Naive B cell (primary cell): ENCODE measurements at regions not wholly inside any gene's neighbourhood (a gene's known extent, or its start where the extent isn't known, plus 50 kb on each side); places are given as distances from the start of the nearest gene placed in this dataset.
"Not testable (repeated sequence)": the region's sequence is repeated elsewhere in the genome, so short reads cannot be mapped to it uniquely, and the experiment has no call there.

Experiments used
- ATAC-seq, 2 donors: fragments of 150-1000 bp; cut with Tn5 transposase; 2 replicates each; pipeline ENCODE4 v1.10.0; 2021; ENCODE audit warnings: low read depth in 2 of 2, mild to moderate bottlenecking in 2 of 2, moderate library complexity in 2 of 2
- DNase-seq: peaks from one replicate; pipeline ENCODE4 v3.0.0; 2022
- H3K27ac Mint-ChIP-seq, 6 donors: one replicate each; pipeline ENCODE4 v1.8.0; 2020 to 2022; ENCODE audit warnings: mild to moderate bottlenecking in 6 of 6, mixed read lengths in 6 of 6, moderate library complexity in 5 of 6, inconsistent platforms in 2 of 6
- H3K27me3 Mint-ChIP-seq, 3 donors: one replicate each; pipeline ENCODE4 v1.8.0; 2021 to 2022; ENCODE audit warnings: mixed read lengths in 3 of 3, mild to moderate bottlenecking in 1 of 3
- H3K36me3 Mint-ChIP-seq, 2 donors: one replicate each; pipeline ENCODE4 v1.8.0; 2020 to 2022; ENCODE audit warnings: mixed read lengths in 2 of 2, inconsistent platforms in 1 of 2, mild to moderate bottlenecking in 1 of 2
- H3K4me1 Mint-ChIP-seq, 3 donors: one replicate each; pipeline ENCODE4 v1.8.0; 2020 to 2022; ENCODE audit warnings: mixed read lengths in 3 of 3, inconsistent platforms in 1 of 3, mild to moderate bottlenecking in 1 of 3, moderate library complexity in 1 of 3
- H3K4me3 Mint-ChIP-seq, 8 donors: one replicate each; pipeline ENCODE4 v1.8.0; 2020 to 2022; ENCODE audit warnings: mild to moderate bottlenecking in 8 of 8, mixed read lengths in 8 of 8, moderate library complexity in 8 of 8, inconsistent platforms in 2 of 8
- H3K9me3 Mint-ChIP-seq, 7 donors: one replicate each; pipeline ENCODE4 v1.8.0; 2020 to 2022; ENCODE audit warnings: mixed read lengths in 7 of 7, mild to moderate bottlenecking in 5 of 7, inconsistent platforms in 2 of 7, moderate library complexity in 1 of 7

- Mint-ChIP-seq H3K9me3 (peaks cover 0 to 20% (median 13%) of the 10 kb centered on the region in 7 donors), H3K4me3 (peak overlapping the region in 1 of 8 donors; percentile 2), H3K36me3 (no peaks in the 10 kb centered on the region), H3K4me1 (peaks cover 5 to 34% (median 15%) of the 10 kb centered on the region in 3 donors), H3K27ac (peak overlapping the region in 2 of 6 donors; percentile 38 to 39), H3K27me3 (no peaks in the 10 kb centered on the region)
- DNase-seq (no peak), ATAC-seq (no peak)
These were observed 72.4 kb upstream of the ZMYND8 start for GRCh38 chr20:47428851-47429336.

DNA sequence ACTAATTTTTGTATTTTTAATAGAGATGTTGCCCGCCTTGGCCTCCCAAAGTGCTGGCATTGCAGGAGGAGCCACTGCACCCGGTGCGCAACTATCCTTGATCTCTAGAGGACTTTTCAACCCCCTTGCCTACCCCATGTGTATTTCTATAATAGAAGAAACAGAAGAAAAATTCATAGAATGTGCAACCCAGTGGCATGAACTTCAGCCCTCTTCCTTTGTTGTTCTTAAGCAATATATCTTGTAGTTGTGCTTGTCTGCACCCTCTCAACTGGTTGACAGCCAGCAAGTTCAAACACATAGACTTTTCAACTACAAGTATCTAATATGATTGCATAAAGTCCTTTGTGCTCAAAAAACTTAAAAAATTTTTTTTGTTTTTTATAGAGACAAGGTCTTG, 72.3 kb upstream of the NCOA3 start:
- no peaks in the 10 kb centered on the region for H3K36me3 Mint-ChIP-seq
- H3K27ac Mint-ChIP-seq, result no peak overlapping the region
- ATAC-seq (no peak), DNase-seq (no peak)
- H3K4me1 Mint-ChIP-seq, result peaks cover 5 to 34% (median 15%) of the 10 kb centered on the region in 3 donors
- H3K4me3 Mint-ChIP-seq, result no peak overlapping the region
- H3K9me3 Mint-ChIP-seq, result peaks cover 0 to 20% (median 13%) of the 10 kb centered on the region in 7 donors
- H3K27me3 Mint-ChIP-seq, result no peaks in the 10 kb centered on the region

DNA sequence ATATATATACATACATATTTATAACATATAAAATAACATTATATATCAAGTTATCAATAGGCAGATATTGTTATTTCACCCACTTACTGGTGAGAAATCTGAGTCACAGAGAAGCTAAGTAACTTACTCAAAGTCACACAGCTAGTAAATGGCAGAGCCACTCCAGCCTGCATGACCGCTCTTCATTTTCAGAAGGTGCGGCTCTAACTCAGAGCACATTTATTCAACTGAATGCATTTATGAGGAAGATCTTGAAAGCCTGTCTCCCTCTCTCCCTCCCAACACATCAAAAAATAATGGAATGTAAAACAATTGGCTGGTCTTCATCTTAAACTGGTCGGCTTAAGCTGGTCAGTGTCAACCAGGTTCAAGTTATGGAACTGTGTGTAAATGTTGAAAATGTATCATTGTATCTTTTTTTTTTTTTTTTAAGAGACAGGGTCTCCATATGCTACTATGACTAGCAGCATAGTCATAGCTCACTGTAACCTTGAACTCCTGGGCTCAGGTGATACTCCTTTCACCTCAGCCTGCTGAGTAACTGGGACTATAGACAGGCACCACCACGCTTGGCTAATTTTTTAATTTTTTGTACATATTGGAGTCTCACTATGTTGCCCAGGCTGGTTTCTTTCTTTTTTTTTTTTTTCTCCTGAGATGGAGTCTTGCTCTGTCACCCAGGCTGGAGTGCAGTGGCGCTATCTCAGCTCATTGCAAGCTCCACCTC, 70.7 kb upstream of the NCOA3 start:
- Mint-ChIP-seq H3K4me3 (peak overlapping the region in 1 of 8 donors; percentile 61), H3K27ac (peak overlapping the region in 3 of 6 donors; percentile 3 to 44 (median 27)), H3K36me3 (no peaks in the 10 kb centered on the region), H3K9me3 (peaks cover 0 to 20% (median 13%) of the 10 kb centered on the region in 7 donors), H3K4me1 (peaks cover 5 to 37% (median 15%) of the 10 kb centered on the region in 3 donors), H3K27me3 (no peaks in the 10 kb centered on the region)
- DNase-seq, result no peak
- ATAC-seq, result no peak

DNA sequence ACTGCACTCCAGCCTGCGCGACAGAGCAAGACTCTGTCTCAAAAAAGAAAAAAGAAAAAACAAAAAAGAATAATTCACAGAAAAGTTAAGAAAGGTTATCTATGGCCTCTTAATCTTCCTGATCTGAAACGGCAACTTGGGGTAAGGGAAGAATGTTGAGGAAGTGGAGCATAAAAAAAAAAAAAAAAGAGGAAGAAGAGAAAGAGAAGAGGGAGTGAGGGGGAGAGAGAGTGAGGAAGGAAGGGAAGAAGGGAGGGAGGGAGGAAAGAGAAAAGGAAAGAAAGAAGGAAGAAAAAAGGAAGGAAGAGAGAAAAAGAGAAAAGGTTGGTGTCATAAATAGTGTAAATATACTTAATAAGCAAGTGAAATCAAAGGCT, 68.9 kb upstream of the NCOA3 start:
- Mint-ChIP-seq H3K4me3 (peak overlapping the region in 3 of 8 donors; percentile 5 to 60 (median 48)), H3K27ac (peak overlapping the region in 4 of 6 donors; percentile 11 to 89 (median 38))

DNA sequence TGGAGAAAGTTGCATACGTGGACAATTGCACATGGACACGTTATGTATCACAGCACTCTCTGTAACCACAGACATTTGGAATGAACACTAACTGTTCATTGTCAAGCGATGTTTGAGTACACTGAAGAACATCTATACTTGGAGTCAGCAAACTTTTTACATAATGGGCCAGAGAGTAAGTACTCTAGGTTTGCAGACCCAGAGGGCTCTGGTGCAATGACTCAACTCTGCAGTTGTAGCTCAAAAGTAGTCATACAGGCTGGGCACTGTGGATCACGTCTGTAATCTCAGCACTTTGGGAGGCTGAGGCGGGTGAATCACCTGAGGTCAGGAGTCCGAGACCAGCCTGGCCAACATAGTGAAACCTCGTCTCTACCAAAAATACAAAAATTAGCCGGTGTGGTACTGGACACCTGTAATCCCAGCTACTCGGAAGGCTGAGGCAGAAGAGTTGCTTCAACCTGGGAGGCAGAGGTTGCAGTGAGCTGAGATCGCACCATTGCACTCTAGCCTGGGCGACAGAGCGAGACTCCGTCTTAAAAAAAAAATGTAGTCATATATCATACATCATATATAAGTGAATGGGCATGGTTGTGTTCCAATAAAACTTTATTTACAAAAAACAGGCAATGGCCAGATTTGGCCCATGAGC, 67.4 kb upstream of the NCOA3 start:
- H3K27me3 Mint-ChIP-seq, H3K4me3 Mint-ChIP-seq, DNase-seq, H3K36me3 Mint-ChIP-seq, ATAC-seq, H3K9me3 Mint-ChIP-seq: not testable (repeated sequence)
- Mint-ChIP-seq H3K27ac (peak overlapping the region in 2 of 6 donors; percentile 12 to 69), H3K4me1 (peaks cover 13 to 54% (median 31%) of the 10 kb centered on the region in 3 donors)

More for the DNA sequence above, 68.9 kb upstream of the NCOA3 start:
- no peaks in the 10 kb centered on the region for H3K36me3 Mint-ChIP-seq
- H3K27me3 Mint-ChIP-seq, result no peaks in the 10 kb centered on the region
- ATAC-seq, result no peak
- H3K9me3 Mint-ChIP-seq, result peaks cover 0 to 5% (median under 1%) of the 10 kb centered on the region in 7 donors
- DNase-seq, result no peak
- peaks cover 5 to 46% (median 17%) of the 10 kb centered on the region in 3 donors for H3K4me1 Mint-ChIP-seq

DNA sequence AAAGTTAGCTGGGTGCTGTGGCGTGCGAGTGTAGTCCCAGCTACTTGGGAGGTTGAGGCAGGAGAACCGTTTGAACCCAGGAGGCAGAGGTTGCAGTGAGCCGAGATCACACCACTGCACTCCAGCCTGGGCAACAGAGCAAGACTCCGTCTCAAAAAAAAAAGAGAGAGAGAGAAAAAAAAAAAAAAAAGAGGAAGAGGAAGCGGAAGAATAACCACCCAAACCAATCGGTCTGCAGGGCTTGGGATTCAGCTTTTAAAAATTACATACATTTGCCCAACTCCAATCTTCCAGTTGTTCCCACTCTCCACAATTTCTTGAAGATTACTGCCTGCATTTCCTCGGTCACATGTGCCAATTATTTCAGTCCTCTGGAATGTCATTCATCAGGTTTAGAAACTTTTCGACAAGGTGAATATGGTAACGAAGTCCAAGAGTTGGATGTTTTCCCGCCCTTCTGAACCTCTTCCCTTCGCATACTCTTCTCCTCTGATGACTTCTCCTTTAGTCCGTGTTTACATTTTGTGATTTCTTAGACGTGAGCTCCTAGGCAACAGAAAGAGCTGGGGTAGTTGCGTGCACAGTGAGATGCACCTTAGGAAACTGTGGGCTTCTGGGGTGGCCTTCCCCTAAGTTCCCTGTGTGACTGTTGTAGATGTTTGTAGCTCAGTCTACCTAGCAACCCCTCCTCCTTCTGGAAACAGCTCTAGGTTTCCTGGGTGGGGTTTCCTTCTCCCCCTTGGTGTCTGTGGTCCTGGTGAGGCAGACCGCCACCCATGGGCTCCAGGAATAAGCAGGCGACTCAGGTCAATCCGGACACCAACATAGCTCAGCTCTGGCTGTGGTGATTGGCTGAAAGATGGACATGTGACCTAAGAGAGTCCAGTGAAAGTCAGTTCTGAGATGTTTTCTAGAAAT, 63.0 kb upstream of the NCOA3 start:
- Mint-ChIP-seq H3K27ac (peak overlapping the region; percentile 88 to 98 (median 94)), H3K4me1 (peaks cover 11 to 54% (median 32%) of the 10 kb centered on the region in 3 donors), H3K27me3 (no peaks in the 10 kb centered on the region), H3K4me3 (peak overlapping the region; percentile 44 to 81 (median 70)), H3K36me3 (no peaks in the 10 kb centered on the region), H3K9me3 (peaks cover 0 to 2% (median 0%) of the 10 kb centered on the region in 7 donors)
- DNase-seq, result peak; percentile 58
- ATAC-seq, result peak; percentile 82

DNA sequence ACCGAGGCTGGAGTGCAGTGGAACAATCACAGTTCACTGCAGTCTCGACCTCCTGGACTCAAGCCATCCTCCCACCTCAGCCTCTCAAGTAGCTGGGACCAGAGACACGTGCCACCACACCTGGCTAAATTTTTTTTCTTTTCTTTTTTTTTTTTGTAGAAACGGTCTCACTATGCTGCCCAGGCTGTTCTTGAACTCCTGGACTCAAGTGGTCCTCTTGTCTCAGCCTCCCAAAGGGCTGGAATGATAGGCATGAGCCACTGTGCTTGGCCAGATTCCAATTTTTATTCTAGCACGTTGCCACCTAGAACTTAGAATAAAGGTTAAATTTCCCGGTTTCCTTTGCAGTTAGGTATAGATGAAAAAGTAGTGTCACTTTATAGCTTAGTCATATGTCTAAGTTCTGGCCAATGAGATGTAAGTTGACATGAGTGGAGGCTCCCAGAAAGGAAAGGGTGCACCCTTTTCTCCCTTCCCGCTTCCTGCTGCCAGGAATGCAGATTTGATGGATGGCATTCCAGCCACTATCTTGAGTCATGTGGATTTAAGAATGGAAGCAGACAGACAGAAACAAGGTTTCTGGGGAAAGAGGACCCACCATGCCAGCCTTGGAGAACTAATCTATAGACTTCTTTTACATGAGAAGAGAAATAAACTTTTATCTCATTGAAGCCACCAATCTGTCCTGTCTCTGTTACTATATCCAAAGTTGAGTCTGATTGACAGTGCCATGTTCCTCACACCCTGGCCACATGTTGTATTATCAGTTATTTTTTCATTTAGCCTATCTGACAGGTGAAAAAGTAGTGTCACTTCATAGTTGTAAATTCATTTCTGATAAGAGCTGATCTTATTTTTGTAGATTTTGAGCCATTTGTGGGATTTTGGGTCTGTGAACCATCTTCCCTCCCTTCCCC, 60.6 kb upstream of the NCOA3 start:
- Mint-ChIP-seq H3K4me1 (peaks cover 11 to 51% (median 32%) of the 10 kb centered on the region in 3 donors), H3K27ac (peak overlapping the region; percentile 24 to 94 (median 84)), H3K36me3 (no peaks in the 10 kb centered on the region), H3K4me3 (peak overlapping the region in 2 of 8 donors; percentile 6 to 55), H3K27me3 (no peaks in the 10 kb centered on the region), H3K9me3 (peaks cover 0 to 2% (median 0%) of the 10 kb centered on the region in 7 donors)
- DNase-seq (no peak), ATAC-seq (no peak)

- Mint-ChIP-seq H3K4me1 (peaks cover 11 to 48% (median 32%) of the 10 kb centered on the region in 3 donors), H3K9me3 (peaks cover 0 to 2% (median 0%) of the 10 kb centered on the region in 7 donors), H3K4me3 (peak overlapping the region in 2 of 8 donors; percentile 29 to 52), H3K36me3 (no peaks in the 10 kb centered on the region), H3K27ac (peak overlapping the region in 4 of 6 donors; percentile 63 to 94 (median 82)), H3K27me3 (no peaks in the 10 kb centered on the region)
- ATAC-seq, result no peak
- no peak for DNase-seq
These were observed 59.9 kb upstream of the NCOA3 start for GRCh38 chr20:47441774-47442150.

- not testable (repeated sequence) for H3K27me3 Mint-ChIP-seq, H3K27ac Mint-ChIP-seq, ATAC-seq, H3K9me3 Mint-ChIP-seq, DNase-seq, H3K4me3 Mint-ChIP-seq, H3K36me3 Mint-ChIP-seq
- peaks cover 11 to 37% (median 27%) of the 10 kb centered on the region in 3 donors for H3K4me1 Mint-ChIP-seq
These were observed 58.6 kb upstream of the NCOA3 start for GRCh38 chr20:47443060-47443459.

- H3K9me3 Mint-ChIP-seq, result no peaks in the 10 kb centered on the region
- no peak overlapping the region for H3K27ac Mint-ChIP-seq
- DNase-seq (no peak), ATAC-seq (no peak)
- H3K27me3 Mint-ChIP-seq, result no peaks in the 10 kb centered on the region
- H3K36me3 Mint-ChIP-seq, result no peaks in the 10 kb centered on the region
- peaks cover 4 to 31% (median 16%) of the 10 kb centered on the region in 3 donors for H3K4me1 Mint-ChIP-seq
- H3K4me3 Mint-ChIP-seq, result no peak overlapping the region
These were observed 57.1 kb upstream of the NCOA3 start for GRCh38 chr20:47444584-47444983.

DNA sequence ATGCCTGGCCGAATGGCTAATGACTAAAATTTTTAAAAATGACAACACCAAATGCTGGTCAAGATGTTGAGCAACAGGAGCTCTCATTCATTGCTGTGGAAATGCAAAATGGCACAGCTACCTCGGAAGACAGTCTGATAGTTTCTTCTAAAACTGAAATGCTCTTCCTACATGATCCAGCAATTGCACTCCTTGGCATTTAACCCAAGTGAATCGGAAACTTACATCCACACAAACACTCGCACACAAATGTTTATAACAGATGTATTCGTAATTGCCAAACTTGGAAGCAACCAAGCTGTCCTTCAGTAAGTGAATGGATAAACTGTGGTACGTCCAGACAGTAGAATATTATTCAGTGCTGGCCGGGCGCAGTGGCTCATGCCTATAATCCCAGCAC, 56.4 kb upstream of the NCOA3 start:
- Mint-ChIP-seq H3K27me3 (no peaks in the 10 kb centered on the region), H3K4me3 (no peak overlapping the region), H3K27ac (peak overlapping the region in 1 of 6 donors; percentile 51), H3K9me3 (no peaks in the 10 kb centered on the region), H3K4me1 (peaks cover 4 to 26% (median 10%) of the 10 kb centered on the region in 3 donors), H3K36me3 (no peaks in the 10 kb centered on the region)
- ATAC-seq (no peak), DNase-seq (no peak)
